NCI-H2081 (cell line): ENCODE measurements at regions not wholly inside any gene's neighbourhood (a gene's known extent, or its start where the extent isn't known, plus 50 kb on each side); places are given as distances from the start of the nearest gene placed in this dataset.
"Not testable (repeated sequence)": the region's sequence is repeated elsewhere in the genome, so short reads cannot be mapped to it uniquely, and the experiment has no call there.

Experiments
- DNase-seq, 2 experiments: peaks; one replicate each; lab custom pipeline; 2025; lab: John Stamatoyannopoulos, UW

DNA sequence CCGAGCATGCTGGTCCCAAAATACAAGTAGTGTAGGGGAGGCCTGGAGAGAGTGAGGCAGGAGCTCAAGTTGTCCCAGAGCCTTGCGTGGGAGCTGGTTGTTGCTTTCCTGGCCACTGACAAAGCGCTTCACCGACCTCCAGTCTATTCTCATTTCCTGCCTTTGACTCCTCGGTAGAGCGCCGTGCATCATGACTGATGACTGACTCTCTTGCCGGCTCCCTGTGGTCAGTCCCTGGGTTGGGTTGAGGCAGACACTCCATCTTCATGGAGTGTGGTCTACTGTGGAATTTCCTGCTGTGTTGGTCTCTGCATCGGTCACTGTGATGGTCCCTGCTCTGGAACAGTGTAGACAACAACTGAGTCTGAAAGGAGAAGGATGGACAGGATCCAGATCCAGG lies 175.1 kb upstream of the S1PR3 start:
- no peak for DNase-seq

- no peak for DNase-seq
These were observed 174.7 kb upstream of the S1PR3 start for GRCh38 chr9:88816591-88816990.

DNA sequence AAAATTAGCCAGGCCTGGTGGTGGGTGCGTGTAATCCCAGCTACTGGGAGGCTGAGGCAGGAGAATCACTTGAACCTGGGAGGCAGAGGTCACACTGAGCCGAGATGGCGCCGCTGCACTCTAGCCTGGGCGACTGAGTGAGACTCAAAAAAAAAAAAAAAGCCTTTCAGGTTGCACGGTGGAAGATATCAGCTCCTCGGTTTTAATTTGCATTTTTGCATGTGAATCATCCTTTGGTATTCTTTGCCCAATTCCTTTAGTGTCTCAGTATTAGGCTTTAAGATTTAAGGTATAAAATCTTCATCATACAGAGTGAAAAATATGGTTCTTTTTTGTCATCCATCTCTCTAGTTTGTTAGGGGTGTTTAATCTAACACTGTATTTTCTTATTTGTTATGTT lies 173.6 kb upstream of the S1PR3 start:
- DNase-seq, result no peak

DNA sequence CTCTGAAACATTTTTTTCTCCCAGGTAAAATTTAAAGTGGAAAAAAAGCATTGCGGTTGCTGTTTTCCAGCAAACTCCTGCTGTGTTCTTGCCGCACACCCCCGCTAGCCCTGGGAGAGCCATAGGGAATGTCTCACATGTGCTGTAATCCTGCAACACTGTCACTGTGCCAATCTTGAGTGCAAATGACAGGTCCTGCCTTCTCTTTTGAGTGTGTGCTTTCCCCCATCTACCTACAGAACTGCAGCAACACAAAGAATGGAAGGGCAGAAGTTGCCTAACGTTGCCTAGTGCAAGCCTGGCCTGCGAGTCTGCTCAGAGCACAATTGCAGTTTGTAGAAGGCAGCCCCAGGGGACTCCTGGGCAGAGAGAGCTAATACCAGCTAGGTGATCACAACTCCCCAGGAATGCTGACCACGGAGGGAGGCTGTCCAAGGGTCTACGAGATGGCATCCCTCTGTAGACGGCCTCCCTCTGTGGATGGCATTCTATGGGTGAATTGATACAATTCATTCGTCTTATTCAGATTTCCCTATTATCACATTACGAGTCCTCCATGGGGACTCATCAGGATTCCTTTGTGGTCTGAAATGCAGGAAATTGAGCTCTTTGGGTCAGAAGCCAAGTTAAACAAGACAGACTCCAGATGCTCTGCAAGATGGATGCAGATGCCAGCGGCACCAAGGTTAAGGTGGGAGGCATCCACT lies 172.6 kb upstream of the S1PR3 start:
- no peak for DNase-seq

GRCh38 chr9:88819476-88819875 lies 171.8 kb upstream of the S1PR3 start:
- no peak for DNase-seq

- DNase-seq, result no peak
These were observed 171.2 kb upstream of the S1PR3 start for GRCh38 chr9:88820055-88820454.

DNA sequence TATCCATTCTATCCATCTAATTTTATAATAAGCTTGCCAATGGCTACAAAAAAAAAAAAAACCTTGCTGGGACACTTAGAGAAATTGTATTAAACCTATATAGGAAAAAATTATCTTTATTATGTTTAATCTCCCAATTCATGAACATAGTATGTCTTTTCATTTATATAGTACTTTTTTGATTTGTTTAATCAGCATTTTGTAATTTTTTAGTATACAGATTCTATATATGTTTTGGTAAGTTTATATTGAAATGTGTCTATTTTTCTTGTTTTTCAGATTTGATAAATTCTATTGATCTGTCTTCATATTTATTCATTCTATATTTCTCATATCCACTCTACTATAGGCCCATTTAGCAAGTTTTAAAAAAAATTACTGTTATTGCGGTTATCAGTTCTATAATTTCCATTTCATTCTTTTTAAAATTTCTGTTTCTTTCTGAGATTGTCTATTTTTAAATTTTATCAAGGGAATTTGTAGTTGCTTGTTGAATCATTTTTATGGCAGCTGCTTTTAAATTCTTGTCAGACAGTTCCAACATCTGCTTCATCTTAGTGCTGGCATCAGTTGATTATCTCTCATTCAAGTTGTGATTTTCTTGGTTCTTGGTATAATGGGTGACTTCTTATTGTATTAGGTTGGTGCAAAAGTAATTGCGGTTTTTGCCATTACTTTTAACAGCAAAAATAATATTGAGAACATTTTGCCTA lies 170.1 kb upstream of the S1PR3 start:
- DNase-seq, result no peak

- no peak for DNase-seq
These were observed 169.5 kb upstream of the S1PR3 start for GRCh38 chr9:88821746-88822106.

- no peak for DNase-seq
These were observed 166.6 kb upstream of the S1PR3 start for GRCh38 chr9:88824711-88825110.

GRCh38 chr9:88826181-88826580 lies 165.1 kb upstream of the S1PR3 start:
- no peak for DNase-seq

GRCh38 chr9:88826771-88827181 lies 164.5 kb upstream of the S1PR3 start:
- no peak for DNase-seq

DNA sequence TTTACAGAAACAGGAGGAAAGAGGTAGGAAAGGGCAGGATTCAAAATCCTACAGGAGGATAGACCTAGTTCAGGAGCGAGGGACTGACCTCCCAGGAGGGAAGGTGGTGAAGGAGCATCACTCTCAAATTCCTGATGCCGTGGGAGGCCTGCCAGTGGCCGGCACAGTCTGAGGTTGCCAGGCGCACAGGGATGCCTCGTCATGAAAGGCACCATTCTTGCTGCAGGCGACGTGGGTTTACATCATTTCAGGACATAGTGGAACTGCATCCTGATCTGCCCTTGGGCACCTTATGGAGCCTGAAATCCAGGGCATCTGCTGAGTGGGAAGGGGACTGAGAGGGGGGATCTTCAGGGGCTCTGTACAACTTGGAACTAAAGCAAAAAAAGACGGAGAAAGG lies 163.2 kb upstream of the S1PR3 start:
- DNase-seq, result no peak

- no peak for DNase-seq
These were observed 162.7 kb upstream of the S1PR3 start for GRCh38 chr9:88828492-88828974.

DNA sequence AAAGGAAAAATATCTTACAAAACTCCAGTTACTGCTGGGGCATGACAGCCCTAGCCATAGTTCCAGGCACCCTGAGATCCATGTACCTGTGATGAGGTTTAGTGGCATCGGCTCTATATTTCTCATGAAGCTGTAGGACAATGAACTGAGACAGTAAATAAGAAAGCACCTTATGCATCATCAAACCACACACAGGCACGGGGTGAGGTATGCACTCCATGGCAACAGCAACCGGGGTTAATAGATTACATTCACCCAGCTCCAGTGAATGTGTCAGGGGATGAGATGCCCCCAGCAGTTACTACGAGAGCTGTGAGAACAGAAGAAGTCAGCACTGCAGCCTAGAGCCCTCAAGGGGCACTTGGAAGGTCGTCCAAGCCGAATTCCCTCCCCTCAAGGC lies 162.0 kb upstream of the S1PR3 start:
- DNase-seq, result no peak

- DNase-seq, result no peak
These were observed 159.4 kb upstream of the S1PR3 start for GRCh38 chr9:88831713-88832407.

- no peak for DNase-seq
These were observed 157.3 kb upstream of the S1PR3 start for GRCh38 chr9:88833946-88834345.

GRCh38 chr9:88835038-88835466 lies 156.2 kb upstream of the S1PR3 start:
- DNase-seq, result no peak

- no peak for DNase-seq
These were observed 155.5 kb upstream of the S1PR3 start for GRCh38 chr9:88835772-88836171.

DNA sequence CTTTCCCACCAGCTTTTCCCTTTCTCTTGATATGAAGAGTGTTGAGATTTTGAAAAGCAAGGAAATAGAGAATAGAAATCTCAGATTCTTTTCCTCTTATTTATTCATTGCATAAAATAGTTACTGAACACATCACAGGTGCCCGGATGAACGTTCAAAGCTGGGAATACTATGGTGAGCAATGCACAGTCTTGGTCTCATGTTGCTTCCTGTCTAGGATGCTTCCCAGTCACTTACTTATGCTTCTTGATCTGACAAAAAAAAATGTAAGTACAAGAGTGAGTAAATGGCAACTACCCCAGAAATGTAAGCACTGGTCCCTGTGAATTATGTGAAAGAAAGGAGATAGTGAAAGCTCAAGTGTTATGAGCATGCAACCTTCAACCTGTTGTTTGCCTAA lies 153.5 kb upstream of the S1PR3 start:
- DNase-seq, result no peak

- not testable (repeated sequence) for DNase-seq
These were observed 141.4 kb upstream of the S1PR3 start for GRCh38 chr9:88849878-88850277.

DNA sequence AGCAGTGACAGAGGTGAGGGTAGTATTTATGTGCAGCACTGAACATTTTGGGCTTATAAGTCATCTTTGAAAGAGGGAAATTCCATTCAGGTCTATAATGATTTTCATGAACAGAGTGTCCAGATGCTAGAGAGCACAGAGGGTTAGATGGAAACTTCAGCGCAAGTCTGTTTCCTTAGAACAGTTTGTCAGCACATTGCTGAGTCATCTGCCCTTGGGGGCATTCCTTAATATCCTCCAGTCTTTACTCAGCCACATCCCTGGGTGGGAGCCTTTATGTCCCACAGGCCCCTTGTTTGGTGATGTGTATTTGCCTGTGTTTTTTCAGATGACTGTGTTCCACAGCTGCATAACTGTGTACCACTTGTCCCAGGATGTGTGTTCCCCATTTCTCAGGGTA lies 138.5 kb upstream of the S1PR3 start:
- DNase-seq, result no peak

DNA sequence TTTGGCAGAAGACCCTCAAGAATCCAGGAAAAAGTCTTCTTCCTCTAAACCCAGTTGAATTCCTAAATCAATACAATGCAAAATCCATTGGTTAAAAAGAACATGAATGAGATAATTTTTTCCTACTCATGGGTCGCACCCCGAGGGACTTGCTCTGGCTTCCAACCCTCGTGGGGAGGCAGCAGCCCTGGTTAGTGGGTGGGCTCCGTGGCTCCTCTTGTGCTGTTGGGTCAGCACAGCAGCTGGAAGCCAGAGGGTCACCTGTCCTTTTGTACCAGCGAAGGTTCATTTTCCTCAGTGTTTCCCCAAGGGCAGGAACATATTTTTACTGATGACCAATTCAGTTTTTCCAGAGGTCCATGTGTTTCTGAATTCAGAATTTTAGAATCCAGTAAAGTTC lies 120.6 kb upstream of the S1PR3 start:
- DNase-seq, result no peak

GRCh38 chr9:88871669-88872068 lies 119.6 kb upstream of the S1PR3 start:
- no peak for DNase-seq
